ENCODE measurements at regions not wholly inside any gene's neighbourhood (a gene's known extent, or its start where the extent isn't known, plus 50 kb on each side); places are given as distances from the start of the nearest gene placed in this dataset.
A peak's percentile ranks its signal among the peaks of the same experiment; 100 is the strongest.
"Not testable (repeated sequence)": the region's sequence is repeated elsewhere in the genome, so short reads cannot be mapped to it uniquely, and the experiment has no call there.

DNA sequence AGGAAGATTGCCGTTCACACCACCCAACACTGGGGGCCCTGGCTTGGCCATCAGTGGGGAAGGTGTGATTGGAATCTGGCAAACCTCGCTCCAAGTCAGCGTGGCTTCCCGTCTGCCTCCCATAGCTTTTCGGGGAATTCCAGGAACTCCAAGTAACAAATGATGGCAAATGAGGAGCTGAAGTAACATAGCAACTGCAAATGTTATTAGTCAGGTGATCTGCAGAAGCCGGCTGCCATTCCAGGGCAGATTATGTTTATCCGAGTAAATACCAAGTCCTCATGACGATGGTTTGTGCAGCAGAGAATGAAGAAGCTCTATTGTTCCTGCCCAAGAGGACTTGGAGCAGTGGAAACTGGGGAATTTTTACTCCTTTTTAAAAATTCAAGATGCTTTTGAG is 270.5 kb upstream of the PODXL start:
- no peak for FAIRE-seq
- no peak overlapping the region for H3K27ac ChIP-seq
- peak; percentile 34 to 56; a peak in 1 of 6 replicates for ATAC-seq
- H3K4me3 ChIP-seq: no peak overlapping the region
- peaks cover 5% of the 10 kb centered on the region; the same call in 1 of the 3 replicates for H3K4me1 ChIP-seq
- WGBS (ENCODE audit: missing lambda C conversion rate): 28% methylated on average over 8 of the region's 8 CpGs
- H3K4me2 ChIP-seq: no peak overlapping the region
- POLR2A ChIA-PET: no interaction called here
- CTCF ChIA-PET: interaction anchor here (0.7 to 2.0 kb wide), 4 partner anchors 12 to 138 kb away, joined by 3 to 7 read pairs (median 4); no protein-coding TSS in a partner anchor
- peak in 1 of 2 experiments; percentile 37 for DNase-seq (ENCODE audit: low read depth in 1 of 2, low spot score in 1 of 2)
- no peaks in the 10 kb centered on the region for H3K9me3 ChIP-seq
- no peak for TF ChIP-seq RARB (CRISPR knock-in tag; IDR thresholded peaks at IDR 0.05)
- TF ChIP-seq ZC3H11A (IDR thresholded peaks at IDR 0.05): no peak
- TF ChIP-seq, protein P1, sequence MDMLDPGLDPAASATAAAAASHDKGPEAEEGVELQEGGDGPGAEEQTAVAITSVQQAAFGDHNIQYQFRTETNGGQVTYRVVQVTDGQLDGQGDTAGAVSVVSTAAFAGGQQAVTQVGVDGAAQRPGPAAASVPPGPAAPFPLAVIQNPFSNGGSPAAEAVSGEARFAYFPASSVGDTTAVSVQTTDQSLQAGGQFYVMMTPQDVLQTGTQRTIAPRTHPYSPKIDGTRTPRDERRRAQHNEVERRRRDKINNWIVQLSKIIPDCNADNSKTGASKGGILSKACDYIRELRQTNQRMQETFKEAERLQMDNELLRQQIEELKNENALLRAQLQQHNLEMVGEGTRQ (IDR thresholded peaks at IDR 0.05): no peak
- TF ChIP-seq EP300 (IDR thresholded peaks at IDR 0.05): no peak
- TF ChIP-seq KDM5A (IDR thresholded peaks at IDR 0.05): no peak

- CTCF ChIA-PET; DNase-seq (ENCODE audit: low read depth in 1 of 2, low spot score in 1 of 2); ATAC-seq; H3K4me3 ChIP-seq; POLR2A ChIA-PET; H3K4me1 ChIP-seq; FAIRE-seq; H3K27ac ChIP-seq; H3K9me3 ChIP-seq; H3K4me2 ChIP-seq: not testable (repeated sequence)
- WGBS (ENCODE audit: missing lambda C conversion rate): 54% methylated on average over 8 of the region's 8 CpGs
Observed at GRCh38 chr7:131823961-131824440, 267.6 kb upstream of the PODXL start.

DNA sequence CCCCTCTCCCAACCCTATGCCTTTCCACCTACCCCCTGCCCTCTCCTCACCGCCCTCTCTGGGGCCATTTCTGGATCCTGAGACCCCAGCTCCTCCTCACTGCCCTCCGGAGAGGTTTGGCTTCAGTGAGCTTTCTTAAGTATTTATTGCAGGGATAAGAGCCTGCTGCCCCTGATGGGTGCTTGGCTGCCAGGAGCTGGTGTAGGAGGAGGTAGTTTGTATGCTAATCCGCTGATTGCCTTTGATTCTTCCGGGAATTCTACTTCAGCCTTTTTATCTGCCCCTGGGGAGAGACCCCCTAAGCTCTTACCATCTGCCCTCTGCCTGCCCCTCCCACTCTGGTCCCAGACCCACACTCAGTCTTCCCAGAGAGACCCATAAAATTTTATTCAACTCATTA is 263.5 kb upstream of the PODXL start:
- CTCF ChIA-PET: interaction anchor here (1.2 kb wide), 1 partner anchor 15 kb away, joined by 3 read pairs; no protein-coding TSS in a partner anchor

GRCh38 chr7:131816391-131817007 is 260.1 kb upstream of the PODXL start:
- H3K4me1 ChIP-seq: no peaks in the 10 kb centered on the region

More for the DNA sequence above, 263.5 kb upstream of the PODXL start:
- FAIRE-seq: no peak
- POLR2A ChIA-PET: no interaction called here
- Histone ChIP-seq H3K9me3 (no peaks in the 10 kb centered on the region), H3K27ac (no peak overlapping the region), H3K4me2 (no peak overlapping the region), H3K4me1 (no peaks in the 10 kb centered on the region), H3K4me3 (no peak overlapping the region)
- DNase-seq (ENCODE audit: low read depth in 1 of 2, low spot score in 1 of 2): no peak
- ATAC-seq: no peak
- 18% methylated on average over 4 of the region's 4 CpGs for WGBS (ENCODE audit: missing lambda C conversion rate)
- TF ChIP-seq HOXB5 (CRISPR knock-in tag; IDR thresholded peaks at IDR 0.05) (no peak), JUN (IDR thresholded peaks at IDR 0.05) (no peak), POLR2AphosphoS2 (conservative IDR thresholded peaks at IDR 0.05; ENCODE audit: low read length) (no peak), RNF2 (IDR thresholded peaks at IDR 0.05; ENCODE audit: borderline replicate concordance, low read depth) (no peak)

GRCh38 chr7:131808736-131809135 is 252.3 kb upstream of the PODXL start:
- no peak for ATAC-seq
- Histone ChIP-seq H3K27ac (no peak overlapping the region), H3K4me2 (no peak overlapping the region), H3K9me3 (no peaks in the 10 kb centered on the region), H3K4me3 (no peak overlapping the region), H3K4me1 (no peaks in the 10 kb centered on the region)
- POLR2A ChIA-PET: no interaction called here
- 67% methylated on average over 2 of the region's 2 CpGs for WGBS (ENCODE audit: missing lambda C conversion rate)
- CTCF ChIA-PET: no interaction called here
- DNase-seq (ENCODE audit: low read depth in 1 of 2, low spot score in 1 of 2): no peak
- FAIRE-seq: no peak
- TF ChIP-seq MAFK (IDR thresholded peaks at IDR 0.05; ENCODE audit: partially characterized antibody) (peak; percentile 73), CBX8 (IDR thresholded peaks at IDR 0.05) (no peak), RCOR1 (IDR thresholded peaks at IDR 0.05; ENCODE audit: low read depth, low read length) (no peak), NFE2L2 (conservative IDR thresholded peaks at IDR 0.05; ENCODE audit: low read length) (0 out of 2 replicates have a peak, but pooled peaks have one; percentile 14)
- TF ChIP-seq, protein P2, sequence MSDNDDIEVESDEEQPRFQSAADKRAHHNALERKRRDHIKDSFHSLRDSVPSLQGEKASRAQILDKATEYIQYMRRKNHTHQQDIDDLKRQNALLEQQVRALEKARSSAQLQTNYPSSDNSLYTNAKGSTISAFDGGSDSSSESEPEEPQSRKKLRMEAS (IDR thresholded peaks at IDR 0.05): no peak

More at GRCh38 chr7:131816391-131817007, 260.1 kb upstream of the PODXL start:
- no peak overlapping the region for H3K27ac ChIP-seq
- TF ChIP-seq JUN (IDR thresholded peaks at IDR 0.05): no peak
- no peak for TF ChIP-seq ZFP36 (IDR thresholded peaks at IDR 0.05; ENCODE audit: borderline replicate concordance, partially characterized antibody)
- no peak for TF ChIP-seq POLR2AphosphoS2 (conservative IDR thresholded peaks at IDR 0.05; ENCODE audit: low read length)
- no peaks in the 10 kb centered on the region for H3K9me3 ChIP-seq
- H3K4me2 ChIP-seq: no peak overlapping the region
- 7% methylated on average over 6 of the region's 6 CpGs for WGBS (ENCODE audit: missing lambda C conversion rate)
- CTCF ChIA-PET: interaction anchor here (1.0 to 1.3 kb wide), 2 partner anchors 42 to 1477 kb away, joined by 3 to 4 read pairs; no protein-coding TSS in a partner anchor
- ATAC-seq (no peak), FAIRE-seq (no peak), DNase-seq (ENCODE audit: low read depth in 1 of 2, low spot score in 1 of 2) (no peak)
- H3K4me3 ChIP-seq: no peak overlapping the region
- POLR2A ChIA-PET: no interaction called here

DNA sequence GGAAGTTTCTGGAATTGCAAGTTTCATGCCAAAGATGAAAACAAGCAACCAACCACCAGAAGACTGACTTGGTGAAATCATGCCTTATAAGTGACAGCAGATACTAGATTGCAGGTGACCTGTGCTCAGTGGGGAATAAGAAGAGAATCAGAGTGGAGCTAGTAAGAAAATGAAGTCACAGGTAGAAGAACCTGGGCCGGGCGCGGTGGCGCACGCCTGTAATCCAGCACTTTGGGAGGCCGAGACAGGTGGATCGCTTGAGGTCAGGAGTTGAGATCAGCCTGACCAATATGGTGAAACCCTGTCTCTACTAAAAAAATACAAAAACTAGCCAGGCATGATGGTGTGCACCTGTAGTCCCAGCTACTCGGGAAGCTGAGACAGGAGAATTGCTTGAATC is 251.7 kb upstream of the PODXL start:
- H3K4me1 ChIP-seq; H3K4me3 ChIP-seq; H3K27ac ChIP-seq; H3K4me2 ChIP-seq; POLR2A ChIA-PET; ATAC-seq; H3K9me3 ChIP-seq; CTCF ChIA-PET; FAIRE-seq; DNase-seq (ENCODE audit: low read depth in 1 of 2, low spot score in 1 of 2): not testable (repeated sequence)
- 78% methylated on average over 8 of the region's 8 CpGs for WGBS (ENCODE audit: missing lambda C conversion rate)

Measured in A549 (cell line).